ENCODE measurements at regions not wholly inside any gene's neighbourhood (a gene's known extent, or its start where the extent isn't known, plus 50 kb on each side); places are given as distances from the start of the nearest gene placed in this dataset.

GRCh38 chr3:71916747-71917369 lies 131.9 kb upstream of the PROK2 start:
- DNase-seq (ENCODE audit: low read depth in 2 of 3, low spot score in 2 of 3): no peak

- no peak for DNase-seq (ENCODE audit: low read depth in 2 of 3, low spot score in 2 of 3)
These were observed 128.0 kb upstream of the PROK2 start for GRCh38 chr3:71912839-71913495.

- DNase-seq (ENCODE audit: low read depth in 2 of 3, low spot score in 2 of 3): no peak
These were observed 125.2 kb upstream of the PROK2 start for GRCh38 chr3:71910108-71910507.

- no peak for DNase-seq (ENCODE audit: low read depth in 2 of 3, low spot score in 2 of 3)
These were observed 123.0 kb upstream of the PROK2 start for GRCh38 chr3:71907996-71908395.

- DNase-seq (ENCODE audit: low read depth in 2 of 3, low spot score in 2 of 3): no peak
These were observed 122.0 kb upstream of the PROK2 start for GRCh38 chr3:71906976-71907375.

GRCh38 chr3:71905426-71905825 lies 120.5 kb upstream of the PROK2 start:
- DNase-seq (ENCODE audit: low read depth in 2 of 3, low spot score in 2 of 3): no peak

GRCh38 chr3:71903936-71904335 lies 119.0 kb upstream of the PROK2 start:
- no peak for DNase-seq (ENCODE audit: low read depth in 2 of 3, low spot score in 2 of 3)

- no peak for DNase-seq (ENCODE audit: low read depth in 2 of 3, low spot score in 2 of 3)
These were observed 118.2 kb upstream of the PROK2 start for GRCh38 chr3:71903112-71903495.

- DNase-seq (ENCODE audit: low read depth in 2 of 3, low spot score in 2 of 3): no peak
These were observed 117.5 kb upstream of the PROK2 start for GRCh38 chr3:71902258-71903111.

GRCh38 chr3:71901645-71902044 lies 116.7 kb upstream of the PROK2 start:
- DNase-seq (ENCODE audit: low read depth in 2 of 3, low spot score in 2 of 3): no peak

GRCh38 chr3:71900057-71900456 lies 115.1 kb upstream of the PROK2 start:
- DNase-seq (ENCODE audit: low read depth in 2 of 3, low spot score in 2 of 3): no peak

- no peak for DNase-seq (ENCODE audit: low read depth in 2 of 3, low spot score in 2 of 3)
These were observed 111.8 kb upstream of the PROK2 start for GRCh38 chr3:71896751-71897150.

GRCh38 chr3:71893702-71894479 lies 108.9 kb upstream of the PROK2 start:
- DNase-seq (ENCODE audit: low read depth in 2 of 3, low spot score in 2 of 3): no peak

GRCh38 chr3:71893122-71893521 lies 108.2 kb upstream of the PROK2 start:
- no peak for DNase-seq (ENCODE audit: low read depth in 2 of 3, low spot score in 2 of 3)

- DNase-seq (ENCODE audit: low read depth in 2 of 3, low spot score in 2 of 3): no peak
These were observed 106.5 kb upstream of the PROK2 start for GRCh38 chr3:71891483-71891882.

GRCh38 chr3:71890356-71890931 lies 105.5 kb upstream of the PROK2 start:
- no peak for DNase-seq (ENCODE audit: low read depth in 2 of 3, low spot score in 2 of 3)

GRCh38 chr3:71887256-71887655 lies 102.3 kb upstream of the PROK2 start:
- DNase-seq (ENCODE audit: low read depth in 2 of 3, low spot score in 2 of 3): no peak

- no peak for DNase-seq (ENCODE audit: low read depth in 2 of 3, low spot score in 2 of 3)
These were observed 100.1 kb upstream of the PROK2 start for GRCh38 chr3:71885006-71885405.

GRCh38 chr3:71881732-71882131 lies 96.8 kb upstream of the PROK2 start:
- DNase-seq (ENCODE audit: low read depth in 2 of 3, low spot score in 2 of 3): no peak

- no peak for DNase-seq (ENCODE audit: low read depth in 2 of 3, low spot score in 2 of 3)
These were observed 96.1 kb upstream of the PROK2 start for GRCh38 chr3:71881041-71881440.

GRCh38 chr3:71879089-71879488 lies 94.1 kb upstream of the PROK2 start:
- DNase-seq (ENCODE audit: low read depth in 2 of 3, low spot score in 2 of 3): no peak

All from activated CD8-positive, alpha-beta memory T cell treated with anti-CD3 and anti-CD28 coated beads for 48 hours (primary cell).